ENCODE measurements at regions not wholly inside any gene's neighbourhood (a gene's known extent, or its start where the extent isn't known, plus 50 kb on each side); places are given as distances from the start of the nearest gene placed in this dataset.

GRCh38 chr1:143625886-143626285, 345.9 kb downstream of the FAM72C start:
- no peaks in the 10 kb centered on the region for H3K9me3 ChIP-seq (ENCODE audit: control insufficient read depth, insufficient read depth, low read depth, low read length)

GRCh38 chr1:143619851-143620250, 351.9 kb downstream of the FAM72C start:
- no peak overlapping the region for H3K4me3 ChIP-seq (ENCODE audit: low read depth, low read length)
- no peaks in the 10 kb centered on the region for H3K4me1 ChIP-seq (ENCODE audit: control insufficient read depth, insufficient read depth, low read length)
- no peaks in the 10 kb centered on the region for H3K36me3 ChIP-seq (ENCODE audit: control insufficient read depth in 2 of 2, insufficient read depth in 1 of 2, low read length in 2 of 2)
- ChIA-PET POLR2A (no interaction called here), CTCF (no interaction called here)
- TF ChIP-seq ZNF350 (tag by site-specific recombination; IDR thresholded peaks at IDR 0.05) (no peak), ZNF121 (tag by site-specific recombination; IDR thresholded peaks at IDR 0.05) (no peak), GLI4 (tag by site-specific recombination; IDR thresholded peaks at IDR 0.05) (no peak), SCRT2 (tag by site-specific recombination; IDR thresholded peaks at IDR 0.05) (no peak), ZNF366 (tag by site-specific recombination; conservative IDR thresholded peaks at IDR 0.05) (no peak), ZNF692 (tag by site-specific recombination; IDR thresholded peaks at IDR 0.05) (no peak), ZNF112 (tag by site-specific recombination; IDR thresholded peaks at IDR 0.05) (no peak), ZNF610 (tag by site-specific recombination; IDR thresholded peaks at IDR 0.05; ENCODE audit: borderline replicate concordance) (no peak), ATF2 (tag by site-specific recombination; IDR thresholded peaks at IDR 0.05; ENCODE audit: low read depth) (no peak), ZNF416 (tag by site-specific recombination; IDR thresholded peaks at IDR 0.05) (no peak), ZNF16 (tag by site-specific recombination; IDR thresholded peaks at IDR 0.05; ENCODE audit: low read depth) (no peak), ZNF292 (tag by site-specific recombination; IDR thresholded peaks at IDR 0.05; ENCODE audit: borderline replicate concordance, low read depth) (no peak), ZNF518A (tag by site-specific recombination; conservative IDR thresholded peaks at IDR 0.05; ENCODE audit: low read depth) (no peak), ZNF777 (tag by site-specific recombination; IDR thresholded peaks at IDR 0.05; ENCODE audit: borderline replicate concordance) (no peak), BCL11B (tag by site-specific recombination; IDR thresholded peaks at IDR 0.05; ENCODE audit: low read depth) (no peak), ZNF146 (tag by site-specific recombination; IDR thresholded peaks at IDR 0.05) (no peak)
- TF ChIP-seq, protein P1, sequence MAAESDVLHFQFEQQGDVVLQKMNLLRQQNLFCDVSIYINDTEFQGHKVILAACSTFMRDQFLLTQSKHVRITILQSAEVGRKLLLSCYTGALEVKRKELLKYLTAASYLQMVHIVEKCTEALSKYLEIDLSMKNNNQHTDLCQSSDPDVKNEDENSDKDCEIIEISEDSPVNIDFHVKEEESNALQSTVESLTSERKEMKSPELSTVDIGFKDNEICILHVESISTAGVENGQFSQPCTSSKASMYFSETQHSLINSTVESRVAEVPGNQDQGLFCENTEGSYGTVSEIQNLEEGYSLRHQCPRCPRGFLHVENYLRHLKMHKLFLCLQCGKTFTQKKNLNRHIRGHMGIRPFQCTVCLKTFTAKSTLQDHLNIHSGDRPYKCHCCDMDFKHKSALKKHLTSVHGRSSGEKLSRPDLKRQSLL (tag by site-specific recombination; IDR thresholded peaks at IDR 0.05) = no peak
- TF ChIP-seq, protein P2, sequence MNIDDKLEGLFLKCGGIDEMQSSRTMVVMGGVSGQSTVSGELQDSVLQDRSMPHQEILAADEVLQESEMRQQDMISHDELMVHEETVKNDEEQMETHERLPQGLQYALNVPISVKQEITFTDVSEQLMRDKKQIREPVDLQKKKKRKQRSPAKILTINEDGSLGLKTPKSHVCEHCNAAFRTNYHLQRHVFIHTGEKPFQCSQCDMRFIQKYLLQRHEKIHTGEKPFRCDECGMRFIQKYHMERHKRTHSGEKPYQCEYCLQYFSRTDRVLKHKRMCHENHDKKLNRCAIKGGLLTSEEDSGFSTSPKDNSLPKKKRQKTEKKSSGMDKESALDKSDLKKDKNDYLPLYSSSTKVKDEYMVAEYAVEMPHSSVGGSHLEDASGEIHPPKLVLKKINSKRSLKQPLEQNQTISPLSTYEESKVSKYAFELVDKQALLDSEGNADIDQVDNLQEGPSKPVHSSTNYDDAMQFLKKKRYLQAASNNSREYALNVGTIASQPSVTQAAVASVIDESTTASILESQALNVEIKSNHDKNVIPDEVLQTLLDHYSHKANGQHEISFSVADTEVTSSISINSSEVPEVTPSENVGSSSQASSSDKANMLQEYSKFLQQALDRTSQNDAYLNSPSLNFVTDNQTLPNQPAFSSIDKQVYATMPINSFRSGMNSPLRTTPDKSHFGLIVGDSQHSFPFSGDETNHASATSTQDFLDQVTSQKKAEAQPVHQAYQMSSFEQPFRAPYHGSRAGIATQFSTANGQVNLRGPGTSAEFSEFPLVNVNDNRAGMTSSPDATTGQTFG (tag by site-specific recombination; IDR thresholded peaks at IDR 0.05; ENCODE audit: borderline replicate concordance) = no peak
- no peak overlapping the region for H3K27ac ChIP-seq (ENCODE audit: extremely low read depth, low read depth, low read length)
- no peaks in the 10 kb centered on the region for H3K9me3 ChIP-seq (ENCODE audit: control insufficient read depth, insufficient read depth, low read depth, low read length)

More at GRCh38 chr1:143625886-143626285, 345.9 kb downstream of the FAM72C start:
- no peak overlapping the region for H3K4me3 ChIP-seq (ENCODE audit: low read depth, low read length)
- H3K4me1 ChIP-seq (ENCODE audit: control insufficient read depth, insufficient read depth, low read length) = no peaks in the 10 kb centered on the region
- CTCF ChIA-PET = no interaction called here
- TF ChIP-seq ZNF777 (tag by site-specific recombination; IDR thresholded peaks at IDR 0.05; ENCODE audit: borderline replicate concordance) (no peak), GLIS1 (tag by site-specific recombination; IDR thresholded peaks at IDR 0.05) (peak; percentile 54)
- POLR2A ChIA-PET = no interaction called here
- no peak overlapping the region for H3K27ac ChIP-seq (ENCODE audit: extremely low read depth, low read depth, low read length)
- no peaks in the 10 kb centered on the region for H3K36me3 ChIP-seq (ENCODE audit: control insufficient read depth in 2 of 2, insufficient read depth in 1 of 2, low read length in 2 of 2)
